Stomach (tissue), 4 donors: ENCODE measurements at regions not wholly inside any gene's neighbourhood (a gene's known extent, or its start where the extent isn't known, plus 50 kb on each side); places are given as distances from the start of the nearest gene placed in this dataset.

ENCODE experiments used
- EP300 ChIP-seq: sonication (generic); formaldehyde crosslinking; IDR thresholded peaks from one replicate; pipeline ENCODE4 v1.6.1; 2017; ENCODE audit warnings: antibody characterized with exemption
- POLR2A ChIP-seq, 4 donors: fragments of 450-650 bp; IDR thresholded peaks; one replicate each; pipeline ENCODE4 v1.6.1; 2016; ENCODE audit warnings: antibody characterized with exemption in 4 of 4, control low read depth in 2 of 4, mild to moderate bottlenecking in 1 of 4, moderate library complexity in 1 of 4
- POLR2AphosphoS5 ChIP-seq, 3 donors: sonication (generic); formaldehyde crosslinking; IDR thresholded peaks; one replicate each; pipeline ENCODE4 v1.6.1; 2016; ENCODE audit warnings: antibody characterized with exemption in 3 of 3
- TF ChIP-seq, protein P1 (sequence below), 7 experiments: fragments of 450-650 bp in 4 of 7; fragments of 200-600 bp in 3 of 7; sonication (generic) in 3 of 7; IDR thresholded peaks; one replicate each; pipeline ENCODE4 v1.5.1; 2016 to 2019; ENCODE audit warnings: antibody characterized with exemption in 7 of 7, control low read depth in 2 of 7, mild to moderate bottlenecking in 1 of 7

DNA sequence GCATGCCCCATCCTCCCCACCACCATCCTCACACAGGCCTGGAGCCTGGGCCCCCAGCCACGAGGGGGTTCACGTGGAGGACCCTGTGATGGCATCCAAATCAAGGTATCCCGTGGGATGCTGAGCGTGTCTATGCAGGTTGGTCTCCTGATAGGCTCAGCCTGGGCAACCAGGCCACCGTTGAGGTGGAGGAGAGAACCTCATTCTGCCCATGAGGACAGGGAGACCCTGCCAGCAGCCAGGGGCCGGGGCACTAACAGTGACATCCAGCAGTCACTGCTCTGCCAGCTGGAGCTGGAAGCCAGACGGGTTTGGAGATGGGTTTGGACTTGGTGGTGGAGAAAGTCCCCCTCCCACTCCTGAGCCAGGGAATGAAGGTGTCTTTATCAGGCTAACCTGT lies 582.8 kb downstream of the MATN1 start:
- TF ChIP-seq, protein P1, sequence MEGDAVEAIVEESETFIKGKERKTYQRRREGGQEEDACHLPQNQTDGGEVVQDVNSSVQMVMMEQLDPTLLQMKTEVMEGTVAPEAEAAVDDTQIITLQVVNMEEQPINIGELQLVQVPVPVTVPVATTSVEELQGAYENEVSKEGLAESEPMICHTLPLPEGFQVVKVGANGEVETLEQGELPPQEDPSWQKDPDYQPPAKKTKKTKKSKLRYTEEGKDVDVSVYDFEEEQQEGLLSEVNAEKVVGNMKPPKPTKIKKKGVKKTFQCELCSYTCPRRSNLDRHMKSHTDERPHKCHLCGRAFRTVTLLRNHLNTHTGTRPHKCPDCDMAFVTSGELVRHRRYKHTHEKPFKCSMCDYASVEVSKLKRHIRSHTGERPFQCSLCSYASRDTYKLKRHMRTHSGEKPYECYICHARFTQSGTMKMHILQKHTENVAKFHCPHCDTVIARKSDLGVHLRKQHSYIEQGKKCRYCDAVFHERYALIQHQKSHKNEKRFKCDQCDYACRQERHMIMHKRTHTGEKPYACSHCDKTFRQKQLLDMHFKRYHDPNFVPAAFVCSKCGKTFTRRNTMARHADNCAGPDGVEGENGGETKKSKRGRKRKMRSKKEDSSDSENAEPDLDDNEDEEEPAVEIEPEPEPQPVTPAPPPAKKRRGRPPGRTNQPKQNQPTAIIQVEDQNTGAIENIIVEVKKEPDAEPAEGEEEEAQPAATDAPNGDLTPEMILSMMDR (IDR thresholded peaks at IDR 0.05) = no peak
- TF ChIP-seq POLR2AphosphoS5 (IDR thresholded peaks at IDR 0.05) (no peak), EP300 (no peak), POLR2A (IDR thresholded peaks at IDR 0.05) (no peak)
